ENCODE measurements at regions not wholly inside any gene's neighbourhood (a gene's known extent, or its start where the extent isn't known, plus 50 kb on each side); places are given as distances from the start of the nearest gene placed in this dataset.
A peak's percentile ranks its signal among the peaks of the same experiment; 100 is the strongest.

- Histone ChIP-seq H3K36me3 (ENCODE audit: control insufficient read depth, insufficient read depth, low read length) (no peaks in the 10 kb centered on the region), H3K9ac (ENCODE audit: insufficient read depth, low read length) (no peak overlapping the region), H2AFZ (ENCODE audit: low read length) (no peak overlapping the region), H3K27me3 (ENCODE audit: control insufficient read depth, insufficient read depth, low read length) (no peaks in the 10 kb centered on the region), H3K79me2 (ENCODE audit: control insufficient read depth, insufficient read depth, low read length) (no peaks in the 10 kb centered on the region), H3K4me3 (replicated peaks in 1 of 4; ENCODE audit: control extremely low read depth in 1 of 4, insufficient read depth in 1 of 4, low read depth in 3 of 4, low read length in 4 of 4) (no peak overlapping the region), H3K27ac (ENCODE audit: insufficient read depth, low read length) (no peak overlapping the region), H3K9me3 (ENCODE audit: control insufficient read depth, insufficient read depth, low read depth, low read length) (no peaks in the 10 kb centered on the region), H3K4me2 (ENCODE audit: extremely low read depth, insufficient read depth, low read length) (no peak overlapping the region), H3K4me1 (ENCODE audit: control insufficient read depth, extremely low read depth, insufficient read depth, low read length) (peaks cover 5% of the 10 kb centered on the region), H4K20me1 (ENCODE audit: control insufficient read depth, extremely low read depth, insufficient read depth, low read length) (no peaks in the 10 kb centered on the region)
- peak; percentile 58 to 78 for DNase-seq (ENCODE audit: low read depth in 2 of 2)
- TF ChIP-seq EZH2 (IDR thresholded peaks at IDR 0.05; ENCODE audit: low read length, missing control alignments) (no peak), CTCF (conservative IDR thresholded peaks at IDR 0.05 in 1 of 2, IDR thresholded peaks at IDR 0.05 in 1 of 2; ENCODE audit: low read depth in 1 of 2, low read length in 2 of 2) (no peak)
These were observed 161.2 kb downstream of the FGF18 start for GRCh38 chr5:171580502-171581265.

GRCh38 chr5:171581781-171582180, 162.3 kb downstream of the FGF18 start:
- Histone ChIP-seq H3K27me3 (ENCODE audit: control insufficient read depth, insufficient read depth, low read length) (no peaks in the 10 kb centered on the region), H3K79me2 (ENCODE audit: control insufficient read depth, insufficient read depth, low read length) (no peaks in the 10 kb centered on the region), H2AFZ (ENCODE audit: low read length) (no peak overlapping the region), H3K36me3 (ENCODE audit: control insufficient read depth, insufficient read depth, low read length) (no peaks in the 10 kb centered on the region), H3K9ac (ENCODE audit: insufficient read depth, low read length) (no peak overlapping the region), H3K27ac (ENCODE audit: insufficient read depth, low read length) (no peak overlapping the region), H4K20me1 (ENCODE audit: control insufficient read depth, extremely low read depth, insufficient read depth, low read length) (no peaks in the 10 kb centered on the region), H3K4me1 (ENCODE audit: control insufficient read depth, extremely low read depth, insufficient read depth, low read length) (peaks cover 5% of the 10 kb centered on the region), H3K4me2 (ENCODE audit: extremely low read depth, insufficient read depth, low read length) (no peak overlapping the region), H3K9me3 (ENCODE audit: control insufficient read depth, insufficient read depth, low read depth, low read length) (no peaks in the 10 kb centered on the region), H3K4me3 (replicated peaks in 1 of 4; ENCODE audit: control extremely low read depth in 1 of 4, insufficient read depth in 1 of 4, low read depth in 3 of 4, low read length in 4 of 4) (no peak overlapping the region)
- peak in 1 of 2 donors; percentile 40 for DNase-seq (ENCODE audit: low read depth in 2 of 2)
- TF ChIP-seq EZH2 (IDR thresholded peaks at IDR 0.05; ENCODE audit: low read length, missing control alignments) (no peak), CTCF (conservative IDR thresholded peaks at IDR 0.05 in 1 of 2, IDR thresholded peaks at IDR 0.05 in 1 of 2; ENCODE audit: low read depth in 1 of 2, low read length in 2 of 2) (no peak)

- no peak for TF ChIP-seq CTCF (conservative IDR thresholded peaks at IDR 0.05 in 1 of 2, IDR thresholded peaks at IDR 0.05 in 1 of 2; ENCODE audit: low read depth in 1 of 2, low read length in 2 of 2)
- TF ChIP-seq EZH2 (IDR thresholded peaks at IDR 0.05; ENCODE audit: low read length, missing control alignments): no peak
- Histone ChIP-seq H3K36me3 (ENCODE audit: control insufficient read depth, insufficient read depth, low read length) (no peaks in the 10 kb centered on the region), H3K4me1 (ENCODE audit: control insufficient read depth, extremely low read depth, insufficient read depth, low read length) (peaks cover 5% of the 10 kb centered on the region), H3K9me3 (ENCODE audit: control insufficient read depth, insufficient read depth, low read depth, low read length) (no peaks in the 10 kb centered on the region), H3K27ac (ENCODE audit: insufficient read depth, low read length) (no peak overlapping the region), H3K27me3 (ENCODE audit: control insufficient read depth, insufficient read depth, low read length) (no peaks in the 10 kb centered on the region), H3K79me2 (ENCODE audit: control insufficient read depth, insufficient read depth, low read length) (no peaks in the 10 kb centered on the region), H3K4me2 (ENCODE audit: extremely low read depth, insufficient read depth, low read length) (no peak overlapping the region), H4K20me1 (ENCODE audit: control insufficient read depth, extremely low read depth, insufficient read depth, low read length) (no peaks in the 10 kb centered on the region), H2AFZ (ENCODE audit: low read length) (no peak overlapping the region), H3K4me3 (replicated peaks in 1 of 4; ENCODE audit: control extremely low read depth in 1 of 4, insufficient read depth in 1 of 4, low read depth in 3 of 4, low read length in 4 of 4) (no peak overlapping the region), H3K9ac (ENCODE audit: insufficient read depth, low read length) (no peak overlapping the region)
- DNase-seq (ENCODE audit: low read depth in 2 of 2): no peak
These were observed 163.4 kb downstream of the FGF18 start for GRCh38 chr5:171582849-171583248.

Measured in fibroblast of lung (primary cell).